Esophagus muscularis mucosa (tissue), 4 donors: ENCODE measurements at regions not wholly inside any gene's neighbourhood (a gene's known extent, or its start where the extent isn't known, plus 50 kb on each side); places are given as distances from the start of the nearest gene placed in this dataset.

Experiments used
- DNase-seq: peaks from one replicate; pipeline ENCODE4 v3.0.0-alpha.2; 2017; ENCODE audit errors: extremely low spot score
- H3K27ac ChIP-seq, 4 donors: fragments of 200-600 bp; sonication (generic); replicated peaks in 1 of 4; 1 replicate in 3 of 4; 2 replicates in 1 of 4; pipeline ENCODE4 v1.5.1; 2016 to 2019; ENCODE audit warnings: mild to moderate bottlenecking in 1 of 4
- H3K27me3 ChIP-seq, 4 donors: fragments of 200-600 bp; sonication (generic); one replicate each; pipeline versions ENCODE4 v1.5.1 to v1.6.0; 2016 to 2019
- H3K36me3 ChIP-seq, 4 donors: fragments of 200-600 bp; sonication (generic); one replicate each; pipeline ENCODE4 v1.5.1; 2016 to 2019
- H3K4me1 ChIP-seq, 4 donors: fragments of 200-600 bp; sonication (generic); one replicate each; pipeline ENCODE4 v1.5.1; 2016 to 2019
- H3K4me3 ChIP-seq, 4 donors: fragments of 200-600 bp; sonication (generic); 1 replicate in 2 of 4; 2 replicates in 2 of 4; pipeline ENCODE4 v1.5.1; 2016 to 2019; ENCODE audit warnings: mild to moderate bottlenecking in 4 of 4, moderate library complexity in 1 of 4
- H3K9me3 ChIP-seq, 4 donors: fragments of 200-600 bp; sonication (generic); 1 replicate in 3 of 4; 2 replicates in 1 of 4; pipeline ENCODE4 v1.5.1; 2016 to 2019
- EP300 ChIP-seq: sonication (generic); formaldehyde crosslinking; IDR thresholded peaks from one replicate; pipeline ENCODE4 v1.6.1; 2017; ENCODE audit warnings: antibody characterized with exemption
- POLR2A ChIP-seq: fragments of 450-650 bp; IDR thresholded peaks from one replicate; pipeline ENCODE4 v1.6.1; 2017; ENCODE audit warnings: antibody characterized with exemption, moderate library complexity, mild to moderate bottlenecking, low read depth
- POLR2AphosphoS5 ChIP-seq, 2 donors: sonication (generic); formaldehyde crosslinking; IDR thresholded peaks; one replicate each; pipeline ENCODE4 v1.6.1; 2017; ENCODE audit warnings: antibody characterized with exemption in 2 of 2
- WGBS: methylation state at CpG from one replicate; pipeline ENCODE4 v1.1.5; 2018; 5-methylcytosine and 5-hydroxymethylcytosine counted together
- intact Hi-C: fragments of 100-400 bp; cut with DNase I; formaldehyde crosslinking; loops from one replicate; pipeline ENCODE4 v1.15.1; 2023
- TF ChIP-seq, protein P1 (sequence below), 3 experiments: fragments of 200-600 bp in 2 of 3; fragments of 450-650 bp in 1 of 3; sonication (generic) in 2 of 3; IDR thresholded peaks; one replicate each; pipeline ENCODE4 v1.5.1; 2017 to 2019; ENCODE audit warnings: antibody characterized with exemption in 3 of 3, mild to moderate bottlenecking in 2 of 3, moderate library complexity in 1 of 3

GRCh38 chr14:62313212-62313611, 551.0 kb downstream of the SNAPC1 start:
- H3K27ac ChIP-seq = no peak overlapping the region
- WGBS = 89% methylated on average over 3 of the region's 3 CpGs
- H3K4me1 ChIP-seq = peaks cover 0 to 4% (median 0%) of the 10 kb centered on the region in 4 donors
- no peaks in the 10 kb centered on the region for H3K27me3 ChIP-seq
- DNase-seq = no peak
- no peaks in the 10 kb centered on the region for H3K36me3 ChIP-seq
- H3K9me3 ChIP-seq = no peaks in the 10 kb centered on the region
- intact Hi-C loops = no loop called here
- TF ChIP-seq, protein P1, sequence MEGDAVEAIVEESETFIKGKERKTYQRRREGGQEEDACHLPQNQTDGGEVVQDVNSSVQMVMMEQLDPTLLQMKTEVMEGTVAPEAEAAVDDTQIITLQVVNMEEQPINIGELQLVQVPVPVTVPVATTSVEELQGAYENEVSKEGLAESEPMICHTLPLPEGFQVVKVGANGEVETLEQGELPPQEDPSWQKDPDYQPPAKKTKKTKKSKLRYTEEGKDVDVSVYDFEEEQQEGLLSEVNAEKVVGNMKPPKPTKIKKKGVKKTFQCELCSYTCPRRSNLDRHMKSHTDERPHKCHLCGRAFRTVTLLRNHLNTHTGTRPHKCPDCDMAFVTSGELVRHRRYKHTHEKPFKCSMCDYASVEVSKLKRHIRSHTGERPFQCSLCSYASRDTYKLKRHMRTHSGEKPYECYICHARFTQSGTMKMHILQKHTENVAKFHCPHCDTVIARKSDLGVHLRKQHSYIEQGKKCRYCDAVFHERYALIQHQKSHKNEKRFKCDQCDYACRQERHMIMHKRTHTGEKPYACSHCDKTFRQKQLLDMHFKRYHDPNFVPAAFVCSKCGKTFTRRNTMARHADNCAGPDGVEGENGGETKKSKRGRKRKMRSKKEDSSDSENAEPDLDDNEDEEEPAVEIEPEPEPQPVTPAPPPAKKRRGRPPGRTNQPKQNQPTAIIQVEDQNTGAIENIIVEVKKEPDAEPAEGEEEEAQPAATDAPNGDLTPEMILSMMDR (IDR thresholded peaks at IDR 0.05) = no peak
- TF ChIP-seq EP300 (no peak), POLR2A (no peak), POLR2AphosphoS5 (IDR thresholded peaks at IDR 0.05) (no peak)
- H3K4me3 ChIP-seq = no peak overlapping the region

GRCh38 chr14:62314221-62314620, 552.0 kb downstream of the SNAPC1 start:
- Histone ChIP-seq H3K27ac (no peak overlapping the region), H3K4me3 (no peak overlapping the region), H3K36me3 (no peaks in the 10 kb centered on the region), H3K4me1 (peaks cover 0 to under 1% (median 0%) of the 10 kb centered on the region in 4 donors), H3K9me3 (no peaks in the 10 kb centered on the region), H3K27me3 (no peaks in the 10 kb centered on the region)
- TF ChIP-seq POLR2A (no peak), EP300 (no peak), POLR2AphosphoS5 (IDR thresholded peaks at IDR 0.05) (no peak)
- TF ChIP-seq, protein P1 (IDR thresholded peaks at IDR 0.05) = no peak
- 79% methylated on average over 2 of the region's 2 CpGs for WGBS
- no peak for DNase-seq
- intact Hi-C loops = no loop called here

DNA sequence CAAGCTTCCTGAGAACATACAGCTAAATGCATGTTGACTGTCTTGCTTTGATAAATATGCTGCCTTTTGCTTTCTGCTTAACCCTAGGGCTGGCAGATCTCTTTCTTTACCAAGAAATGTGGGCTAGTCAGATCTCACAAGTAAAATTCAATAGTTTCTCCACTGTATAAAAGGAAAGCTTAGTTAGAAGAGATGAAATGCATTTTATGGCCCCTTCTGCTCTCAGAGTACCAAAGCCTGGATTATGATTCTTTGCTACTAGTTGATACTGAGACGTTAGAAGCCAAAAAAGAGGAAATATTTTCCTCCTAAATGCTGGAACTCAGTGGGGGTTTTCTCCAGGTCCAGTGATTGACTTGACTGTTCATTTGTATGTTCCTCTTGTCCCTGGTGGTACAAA, 552.7 kb downstream of the SNAPC1 start:
- Histone ChIP-seq H3K4me3 (no peak overlapping the region), H3K27me3 (no peaks in the 10 kb centered on the region), H3K36me3 (no peaks in the 10 kb centered on the region), H3K27ac (no peak overlapping the region), H3K4me1 (no peaks in the 10 kb centered on the region), H3K9me3 (no peaks in the 10 kb centered on the region)
- intact Hi-C loops = no loop called here
- WGBS = 47% methylated on average over 1 of the region's 1 CpG
- TF ChIP-seq POLR2A = no peak
- no peak for TF ChIP-seq POLR2AphosphoS5 (IDR thresholded peaks at IDR 0.05)
- TF ChIP-seq, protein P1 (IDR thresholded peaks at IDR 0.05) = no peak
- no peak for TF ChIP-seq EP300
- DNase-seq = no peak

GRCh38 chr14:62315631-62316030, 553.4 kb downstream of the SNAPC1 start:
- H3K9me3 ChIP-seq = no peaks in the 10 kb centered on the region
- H3K36me3 ChIP-seq = no peaks in the 10 kb centered on the region
- TF ChIP-seq EP300 = no peak
- TF ChIP-seq, protein P1 (IDR thresholded peaks at IDR 0.05) = no peak
- no peak for TF ChIP-seq POLR2A
- TF ChIP-seq POLR2AphosphoS5 (IDR thresholded peaks at IDR 0.05) = no peak
- intact Hi-C loops = no loop called here
- no peaks in the 10 kb centered on the region for H3K4me1 ChIP-seq
- no peak overlapping the region for H3K27ac ChIP-seq
- DNase-seq = no peak
- WGBS = 98% methylated on average over 2 of the region's 2 CpGs
- H3K4me3 ChIP-seq = no peak overlapping the region
- no peaks in the 10 kb centered on the region for H3K27me3 ChIP-seq

DNA sequence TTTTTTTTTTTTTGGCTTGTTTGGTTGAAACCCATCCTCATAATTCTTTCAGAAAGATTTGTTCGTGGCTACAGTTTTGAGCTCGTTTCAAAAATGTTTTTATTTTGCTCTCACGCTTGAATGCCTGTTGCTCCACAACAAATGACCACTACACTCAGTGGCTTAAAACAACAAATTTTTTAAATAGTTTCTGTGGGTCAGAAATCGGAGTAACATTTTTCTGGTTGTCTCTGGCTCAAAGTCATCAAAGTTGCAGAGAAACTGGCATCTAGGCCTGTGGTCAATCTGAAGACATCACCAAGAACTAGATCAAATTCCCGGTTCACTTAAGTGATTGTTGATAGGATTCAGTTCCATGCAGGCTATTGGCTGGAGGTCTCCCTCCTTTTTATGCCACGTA, 560.0 kb downstream of the SNAPC1 start:
- H3K27ac ChIP-seq = no peak overlapping the region
- H3K4me1 ChIP-seq = no peaks in the 10 kb centered on the region
- H3K27me3 ChIP-seq = no peaks in the 10 kb centered on the region
- no peak for DNase-seq
- H3K4me3 ChIP-seq = no peak overlapping the region
- intact Hi-C loops = no loop called here
- no peak for TF ChIP-seq EP300
- TF ChIP-seq, protein P1 (IDR thresholded peaks at IDR 0.05) = no peak
- TF ChIP-seq POLR2AphosphoS5 (IDR thresholded peaks at IDR 0.05) = no peak
- no peak for TF ChIP-seq POLR2A
- H3K9me3 ChIP-seq = peaks cover 0 to 11% (median 0%) of the 10 kb centered on the region in 4 donors
- WGBS = 88% methylated on average over 6 of the region's 6 CpGs
- no peaks in the 10 kb centered on the region for H3K36me3 ChIP-seq
